Astrocyte of the cerebellum (primary cell): ENCODE measurements at regions not wholly inside any gene's neighbourhood (a gene's known extent, or its start where the extent isn't known, plus 50 kb on each side); places are given as distances from the start of the nearest gene placed in this dataset.

Experiments
- DNase-seq: peaks from one replicate; pipeline ENCODE4 v3.0.0-alpha.2; 2011; ENCODE audit warnings: low read depth
- H3K4me3 ChIP-seq: 2 replicates; pipeline ENCODE4 v1.5.1; 2011; ENCODE audit warnings: mild to moderate bottlenecking, low read depth, low read length, moderate library complexity
- in situ Hi-C: cut with HindIII; loops from 2 replicates; pipeline ENCODE4 v1.10.0; 2017; ENCODE audit warnings: low sequenced_read_pairs
- TF ChIP-seq, protein P1 (sequence below): IDR thresholded peaks from 2 replicates; pipeline ENCODE4 v1.5.1; 2012; ENCODE audit warnings: low read length, low read depth, moderate library complexity, mild to moderate bottlenecking; ENCODE audit errors: missing control alignments

DNA sequence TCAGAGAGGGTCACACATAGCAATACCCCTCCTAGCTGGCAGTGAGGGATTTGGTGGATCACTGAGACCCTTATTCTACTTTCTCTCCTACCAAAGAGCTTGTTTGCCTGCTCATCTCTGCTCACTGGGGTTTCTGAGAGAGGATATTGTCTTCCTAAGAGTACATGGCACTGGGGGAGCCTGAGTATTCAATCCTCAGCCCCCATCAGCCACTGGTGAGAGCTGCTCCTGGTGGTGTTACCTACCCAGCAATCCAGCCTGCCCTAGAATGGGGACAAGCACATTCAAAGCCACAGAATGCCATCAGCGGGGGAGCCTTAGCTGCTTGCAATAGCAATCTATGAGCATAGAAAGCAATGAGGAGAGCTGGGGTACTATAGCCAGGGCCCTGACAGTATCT, 281.1 kb downstream of the WDR11 start:
- TF ChIP-seq, protein P1, sequence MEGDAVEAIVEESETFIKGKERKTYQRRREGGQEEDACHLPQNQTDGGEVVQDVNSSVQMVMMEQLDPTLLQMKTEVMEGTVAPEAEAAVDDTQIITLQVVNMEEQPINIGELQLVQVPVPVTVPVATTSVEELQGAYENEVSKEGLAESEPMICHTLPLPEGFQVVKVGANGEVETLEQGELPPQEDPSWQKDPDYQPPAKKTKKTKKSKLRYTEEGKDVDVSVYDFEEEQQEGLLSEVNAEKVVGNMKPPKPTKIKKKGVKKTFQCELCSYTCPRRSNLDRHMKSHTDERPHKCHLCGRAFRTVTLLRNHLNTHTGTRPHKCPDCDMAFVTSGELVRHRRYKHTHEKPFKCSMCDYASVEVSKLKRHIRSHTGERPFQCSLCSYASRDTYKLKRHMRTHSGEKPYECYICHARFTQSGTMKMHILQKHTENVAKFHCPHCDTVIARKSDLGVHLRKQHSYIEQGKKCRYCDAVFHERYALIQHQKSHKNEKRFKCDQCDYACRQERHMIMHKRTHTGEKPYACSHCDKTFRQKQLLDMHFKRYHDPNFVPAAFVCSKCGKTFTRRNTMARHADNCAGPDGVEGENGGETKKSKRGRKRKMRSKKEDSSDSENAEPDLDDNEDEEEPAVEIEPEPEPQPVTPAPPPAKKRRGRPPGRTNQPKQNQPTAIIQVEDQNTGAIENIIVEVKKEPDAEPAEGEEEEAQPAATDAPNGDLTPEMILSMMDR: no peak
- DNase-seq: no peak
- in situ Hi-C loops: no loop called here
- H3K4me3 ChIP-seq: no peak overlapping the region

DNA sequence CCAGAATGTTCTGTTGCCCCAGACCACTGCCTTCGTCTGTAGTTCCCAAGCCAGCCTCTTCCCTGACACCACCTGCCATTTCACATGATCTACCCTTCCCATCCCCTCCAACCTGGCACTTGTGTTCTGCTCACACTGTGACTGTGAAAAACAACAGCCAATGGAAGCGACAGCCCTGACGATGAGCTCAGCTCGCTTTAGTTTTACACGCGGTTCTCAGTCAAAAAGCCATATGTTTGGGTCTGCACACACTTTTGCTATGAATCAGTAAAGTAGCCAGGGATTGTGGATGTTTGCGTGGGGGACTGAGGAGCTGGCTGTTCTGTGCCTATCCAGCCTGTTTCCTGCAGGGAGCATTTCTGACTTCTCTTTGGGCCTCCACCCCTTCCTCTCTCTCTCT, 282.7 kb downstream of the WDR11 start:
- no peak for DNase-seq

DNA sequence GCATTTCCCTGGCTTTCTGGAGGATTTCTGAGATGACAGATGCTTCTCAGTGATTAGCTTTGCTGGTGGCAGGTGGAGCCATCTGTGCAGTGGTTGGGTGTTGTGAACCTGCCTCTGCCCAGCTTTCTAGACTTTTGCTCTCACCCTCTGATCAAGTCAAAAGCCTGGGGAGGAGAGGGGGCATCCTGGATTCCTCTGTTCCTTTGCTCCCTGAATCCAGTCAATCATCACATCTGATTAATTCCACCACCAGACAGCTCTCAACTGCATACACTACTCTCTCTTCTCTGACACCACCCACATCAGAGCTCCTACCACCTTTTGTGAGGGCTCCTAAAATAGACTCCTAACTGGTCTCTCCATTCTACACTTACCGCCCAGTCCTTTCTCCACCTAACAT, 283.5 kb downstream of the WDR11 start:
- TF ChIP-seq, protein P1: no peak
- in situ Hi-C loops: no loop called here
- no peak for DNase-seq
- H3K4me3 ChIP-seq: no peak overlapping the region

More for the DNA sequence above, 282.7 kb downstream of the WDR11 start:
- in situ Hi-C loops: no loop called here
- TF ChIP-seq, protein P1: no peak
- H3K4me3 ChIP-seq: no peak overlapping the region

GRCh38 chr10:121135512-121135911, 284.4 kb downstream of the WDR11 start:
- in situ Hi-C loops: no loop called here
- no peak overlapping the region for H3K4me3 ChIP-seq
- TF ChIP-seq, protein P1: no peak
- no peak for DNase-seq

DNA sequence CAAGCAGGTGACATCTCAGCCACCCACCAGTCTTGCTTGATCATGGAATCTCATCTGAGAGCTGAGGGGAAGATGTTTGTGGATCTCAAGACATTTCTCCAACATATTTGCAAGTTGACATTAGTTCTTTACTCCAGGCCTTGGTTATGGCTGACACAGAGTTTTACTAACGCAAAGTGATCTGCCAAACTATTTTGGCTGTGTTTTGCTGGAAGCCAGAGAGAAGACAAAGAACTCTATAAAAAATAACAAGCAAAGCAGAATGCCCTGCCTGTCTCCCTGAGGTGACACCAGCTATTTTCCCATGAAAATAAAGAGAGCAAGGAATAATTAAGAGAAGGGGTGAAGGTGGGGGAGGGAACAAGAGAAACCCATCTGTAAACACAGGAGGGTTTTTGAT, 286.4 kb downstream of the WDR11 start:
- no peak for DNase-seq
- no peak overlapping the region for H3K4me3 ChIP-seq
- TF ChIP-seq, protein P1: no peak
- in situ Hi-C loops: no loop called here

- in situ Hi-C loops: no loop called here
- H3K4me3 ChIP-seq: no peak overlapping the region
- TF ChIP-seq, protein P1: no peak
- no peak for DNase-seq
Measured at GRCh38 chr10:121138112-121138860, 287.1 kb downstream of the WDR11 start.
